Sigmoid colon (tissue), 6 donors: ENCODE measurements at regions not wholly inside any gene's neighbourhood (a gene's known extent, or its start where the extent isn't known, plus 50 kb on each side); places are given as distances from the start of the nearest gene placed in this dataset.
"Not testable (repeated sequence)": the region's sequence is repeated elsewhere in the genome, so short reads cannot be mapped to it uniquely, and the experiment has no call there.

Experiments used
- DNase-seq: peaks from one replicate; pipeline ENCODE4 v3.0.0-alpha.2; 2019
- H3K27ac ChIP-seq, 4 donors: fragments of 200-600 bp; sonication (generic); one replicate each; pipeline ENCODE4 v1.5.1; 2016 to 2019; ENCODE audit warnings: mild to moderate bottlenecking in 1 of 4
- H3K27me3 ChIP-seq, 3 donors: fragments of 200-600 bp; sonication (generic); one replicate each; pipeline ENCODE4 v1.5.1; 2019; ENCODE audit warnings: mild to moderate bottlenecking in 1 of 3
- H3K36me3 ChIP-seq, 4 donors: fragments of 200-600 bp; sonication (generic); one replicate each; pipeline ENCODE4 v1.5.1; 2016 to 2019
- H3K4me1 ChIP-seq, 4 donors: fragments of 200-600 bp; sonication (generic); one replicate each; pipeline ENCODE4 v1.5.1; 2017 to 2019
- H3K4me3 ChIP-seq, 4 donors: fragments of 200-600 bp; sonication (generic); one replicate each; pipeline ENCODE4 v1.5.1; 2017 to 2019; ENCODE audit warnings: mild to moderate bottlenecking in 2 of 4, moderate library complexity in 1 of 4
- H3K9me3 ChIP-seq, 4 donors: fragments of 200-600 bp in 3 of 4; sonication (generic) in 3 of 4; one replicate each; pipeline versions ENCODE4 v1.5.1 to v1.6.1; 2013 to 2019
- CTCF ChIP-seq, 4 experiments: fragments of 450-650 bp in 3 of 4; fragments of 200-600 bp in 1 of 4; IDR thresholded peaks; one replicate each; pipeline ENCODE4 v1.5.1; 2016 to 2019; ENCODE audit warnings: antibody characterized with exemption in 4 of 4, mild to moderate bottlenecking in 3 of 4, moderate library complexity in 2 of 4
- EP300 ChIP-seq, 4 donors: sonication (generic); formaldehyde crosslinking; IDR thresholded peaks; one replicate each; pipeline ENCODE4 v1.6.1; 2017; ENCODE audit warnings: antibody characterized with exemption in 4 of 4
- POLR2A ChIP-seq, 2 donors: fragments of 450-650 bp; IDR thresholded peaks; one replicate each; pipeline ENCODE4 v1.6.1; 2016; ENCODE audit warnings: antibody characterized with exemption in 2 of 2, mild to moderate bottlenecking in 2 of 2, moderate library complexity in 2 of 2
- POLR2AphosphoS5 ChIP-seq, 4 donors: sonication (generic); formaldehyde crosslinking; IDR thresholded peaks; one replicate each; pipeline ENCODE4 v1.6.1; 2017; ENCODE audit warnings: antibody characterized with exemption in 4 of 4
- WGBS, 2 donors: extraction: QIAGEN DNeasy Blood & Tissue Kit; methylation state at CpG; one replicate each; pipeline ENCODE4 v1.1.7; 2013; 5-methylcytosine and 5-hydroxymethylcytosine counted together
- intact Hi-C: fragments of 100-400 bp; cut with DNase I; formaldehyde crosslinking; loops from one replicate; pipeline ENCODE4 v1.15.1; 2023
- donor health status: healthy with polysubstance abuse.
- donor health status: healthy.

GRCh38 chr14:105909046-105909827 is 382.9 kb downstream of the TMEM121 start:
- no peaks in the 10 kb centered on the region for H3K9me3 ChIP-seq
- TF ChIP-seq POLR2AphosphoS5 (IDR thresholded peaks at IDR 0.05): no peak
- 68 to 69% methylated on average over 14 of the region's 14 CpGs for WGBS, 2 donors
- no peaks in the 10 kb centered on the region for H3K36me3 ChIP-seq
- no peak overlapping the region for H3K27ac ChIP-seq
- no peak overlapping the region for H3K4me3 ChIP-seq
- intact Hi-C loops: no loop called here
- H3K4me1 ChIP-seq: no peaks in the 10 kb centered on the region
- DNase-seq: no peak
- H3K27me3 ChIP-seq: no peaks in the 10 kb centered on the region

- H3K36me3 ChIP-seq, H3K4me3 ChIP-seq, H3K9me3 ChIP-seq, H3K27ac ChIP-seq, H3K27me3 ChIP-seq, intact Hi-C loops, H3K4me1 ChIP-seq, DNase-seq: not testable (repeated sequence)
- WGBS, 2 donors: 68 to 72% methylated on average over 14 of the region's 14 CpGs
Measured at GRCh38 chr14:105909828-105910120, 383.4 kb downstream of the TMEM121 start.

GRCh38 chr14:105910426-105910825 is 384.0 kb downstream of the TMEM121 start:
- Histone ChIP-seq H3K27me3 (no peaks in the 10 kb centered on the region), H3K4me3 (no peak overlapping the region), H3K9me3 (no peaks in the 10 kb centered on the region), H3K4me1 (no peaks in the 10 kb centered on the region), H3K27ac (no peak overlapping the region), H3K36me3 (no peaks in the 10 kb centered on the region)
- intact Hi-C loops: no loop called here
- no peak for TF ChIP-seq POLR2A (IDR thresholded peaks at IDR 0.05)
- no peak for TF ChIP-seq EP300 (IDR thresholded peaks at IDR 0.05)
- TF ChIP-seq CTCF (IDR thresholded peaks at IDR 0.05): no peak
- TF ChIP-seq POLR2AphosphoS5 (IDR thresholded peaks at IDR 0.05): no peak
- no peak for DNase-seq
- 54 to 65% methylated on average over 6 of the region's 6 CpGs for WGBS, 2 donors

GRCh38 chr14:105911006-105911847 is 384.8 kb downstream of the TMEM121 start:
- Histone ChIP-seq H3K27me3 (no peaks in the 10 kb centered on the region), H3K4me1 (no peaks in the 10 kb centered on the region), H3K36me3 (no peaks in the 10 kb centered on the region), H3K9me3 (no peaks in the 10 kb centered on the region), H3K4me3 (no peak overlapping the region), H3K27ac (no peak overlapping the region)
- no peak for DNase-seq
- 65 to 67% methylated on average over 17 to 18 of the region's 18 CpGs for WGBS, 2 donors
- TF ChIP-seq POLR2AphosphoS5 (IDR thresholded peaks at IDR 0.05) (no peak), CTCF (IDR thresholded peaks at IDR 0.05) (no peak), POLR2A (IDR thresholded peaks at IDR 0.05) (no peak), EP300 (IDR thresholded peaks at IDR 0.05) (no peak)
- intact Hi-C loops: no loop called here

GRCh38 chr14:105911848-105912292 is 385.5 kb downstream of the TMEM121 start:
- WGBS, 2 donors: 72 to 88% methylated on average over 8 of the region's 8 CpGs
- intact Hi-C loops, DNase-seq: not testable (repeated sequence)

GRCh38 chr14:105912641-105913180 is 386.3 kb downstream of the TMEM121 start:
- Histone ChIP-seq H3K36me3 (no peaks in the 10 kb centered on the region), H3K27ac (no peak overlapping the region), H3K9me3 (no peaks in the 10 kb centered on the region), H3K4me3 (no peak overlapping the region), H3K4me1 (no peaks in the 10 kb centered on the region), H3K27me3 (no peaks in the 10 kb centered on the region)
- no peak for TF ChIP-seq POLR2A (IDR thresholded peaks at IDR 0.05)
- TF ChIP-seq CTCF (IDR thresholded peaks at IDR 0.05): no peak
- no peak for TF ChIP-seq POLR2AphosphoS5 (IDR thresholded peaks at IDR 0.05)
- no peak for TF ChIP-seq EP300 (IDR thresholded peaks at IDR 0.05)
- intact Hi-C loops: no loop called here
- no peak for DNase-seq
- 69 to 76% methylated on average over 11 of the region's 11 CpGs for WGBS, 2 donors

More at GRCh38 chr14:105911848-105912292, 385.5 kb downstream of the TMEM121 start:
- H3K36me3 ChIP-seq, H3K4me3 ChIP-seq, H3K9me3 ChIP-seq, H3K4me1 ChIP-seq, H3K27ac ChIP-seq, H3K27me3 ChIP-seq: not testable (repeated sequence)
